AG04449 (cell line): ENCODE measurements at regions not wholly inside any gene's neighbourhood (a gene's known extent, or its start where the extent isn't known, plus 50 kb on each side); places are given as distances from the start of the nearest gene placed in this dataset.

Experiments used
- CTCF ChIA-PET: fragments of 350-600 bp; formaldehyde crosslinking; extraction: SDS; loops from one replicate; lab custom pipeline; 2021; ENCODE audit warnings: antibody characterized with exemption; lab: Yijun Ruan, JAX
- POLR2A ChIA-PET: fragments of 400-600, 350-600 bp; formaldehyde crosslinking; extraction: SDS; loops from one replicate; lab custom pipeline; 2020; ENCODE audit warnings: antibody characterized with exemption, inconsistent platforms; lab: Yijun Ruan, JAX
- DNase-seq: peaks from one replicate; pipeline ENCODE4 v3.0.0-alpha.2; 2010; ENCODE audit warnings: low read depth, low spot score
- H3K4me3 ChIP-seq: 2 replicates; pipeline ENCODE4 v1.5.1; 2011; ENCODE audit warnings: low read depth, mild to moderate bottlenecking, control low read depth, low read length
- CTCF ChIP-seq: IDR thresholded peaks from one replicate; pipeline ENCODE4 v1.5.1; 2011; ENCODE audit warnings: mild to moderate bottlenecking, moderate library complexity, low read length, control low read depth, inconsistent platforms; ENCODE audit not compliant: insufficient read depth; ENCODE audit errors: missing control alignments

DNA sequence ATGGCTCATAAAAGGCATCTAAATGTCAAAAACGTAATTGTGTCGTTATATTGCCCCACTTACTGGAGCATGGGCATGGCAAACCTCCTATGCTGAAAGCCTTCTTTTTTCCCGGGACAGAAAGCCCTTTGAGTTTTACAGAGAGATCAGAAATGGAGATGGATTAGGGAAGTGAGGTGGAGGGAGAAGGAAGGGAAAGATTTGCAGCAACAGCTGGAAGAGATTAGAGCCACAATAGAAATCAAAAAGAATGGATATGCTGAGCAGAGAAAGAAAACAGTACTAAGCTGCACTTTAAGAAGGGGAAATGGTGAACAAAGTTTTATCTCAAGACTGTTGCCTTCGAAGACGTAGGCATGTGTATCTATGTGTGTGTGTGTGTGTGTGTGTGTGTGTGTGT, 97.2 kb upstream of the PCGF5 start:
- POLR2A ChIA-PET, result no interaction called here

GRCh38 chr10:91124016-91124415, 96.4 kb upstream of the PCGF5 start:
- H3K4me3 ChIP-seq, result no peak overlapping the region
- no peak for TF ChIP-seq CTCF
- POLR2A ChIA-PET, result no interaction called here
- no peak for DNase-seq
- CTCF ChIA-PET, result interaction anchor here (1.6 kb wide), 1 partner anchor 32 kb away, joined by 3 read pairs; no protein-coding TSS in a partner anchor

More for the DNA sequence above, 97.2 kb upstream of the PCGF5 start:
- no peak for DNase-seq
- no peak overlapping the region for H3K4me3 ChIP-seq
- TF ChIP-seq CTCF, result no peak
- CTCF ChIA-PET, result interaction anchor here (1.6 kb wide), 1 partner anchor 32 kb away, joined by 3 read pairs; no protein-coding TSS in a partner anchor

DNA sequence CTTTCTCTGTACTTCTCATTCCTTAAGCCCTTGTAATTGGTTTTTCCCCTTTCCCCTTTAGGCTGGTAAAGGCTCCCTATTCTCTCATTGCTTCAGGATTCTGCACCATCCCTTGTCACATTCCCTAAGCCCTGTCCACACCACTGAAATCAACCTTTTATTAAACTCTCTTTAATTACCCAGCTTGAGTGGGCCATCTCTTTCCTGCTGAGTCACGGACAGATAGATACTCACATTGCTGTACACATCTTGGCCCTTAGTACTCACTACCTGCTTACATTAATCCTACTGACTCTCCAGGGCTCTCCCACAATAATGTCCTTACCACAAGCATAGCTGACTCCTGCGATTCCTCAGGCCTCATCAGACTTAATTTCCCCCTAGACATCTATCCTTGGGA, 94.0 kb upstream of the PCGF5 start:
- CTCF ChIA-PET, result no interaction called here
- no peak overlapping the region for H3K4me3 ChIP-seq
- DNase-seq, result no peak
- TF ChIP-seq CTCF, result no peak
- POLR2A ChIA-PET, result interaction anchor here (0.6 kb wide), 1 partner anchor 354 kb away, joined by 3 read pairs; no protein-coding TSS in a partner anchor

DNA sequence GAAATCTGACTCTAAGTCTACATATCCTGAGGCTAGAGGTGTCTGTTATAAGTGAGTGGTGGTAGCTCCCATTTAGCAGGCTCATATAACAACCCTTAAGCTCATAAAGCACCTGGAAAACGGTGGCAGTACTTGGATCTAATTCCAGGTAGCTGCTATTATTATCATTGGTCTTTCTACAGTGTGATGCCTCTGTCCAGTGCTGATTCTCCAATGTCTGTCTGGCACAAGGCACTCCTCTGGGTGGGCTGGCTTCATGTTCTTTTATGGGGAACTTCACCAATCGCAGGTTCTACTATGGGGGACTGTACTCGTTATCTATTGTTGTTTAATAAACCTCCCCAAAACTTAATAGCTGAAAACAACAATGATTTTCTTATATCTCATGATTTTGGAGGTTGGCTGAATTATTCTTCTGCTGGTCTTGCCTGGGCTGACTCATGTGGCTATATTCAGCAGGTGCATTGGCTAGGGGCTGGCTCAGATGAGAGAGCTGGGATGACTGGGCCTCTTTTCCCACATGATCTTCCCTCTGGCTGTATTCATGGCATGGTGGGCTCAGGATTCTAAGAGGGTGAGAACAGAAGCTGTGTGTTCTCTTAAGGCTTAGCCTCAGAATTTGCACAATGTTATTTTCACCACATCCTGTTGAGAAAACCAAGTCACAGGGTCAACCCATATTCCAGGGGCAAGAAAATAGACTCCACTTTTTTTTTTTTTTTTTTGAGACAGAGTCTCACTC, 93.0 kb upstream of the PCGF5 start:
- no peak overlapping the region for H3K4me3 ChIP-seq
- ChIA-PET CTCF (no interaction called here), POLR2A (no interaction called here)
- DNase-seq, result no peak
- no peak for TF ChIP-seq CTCF

- CTCF ChIA-PET, result no interaction called here
- POLR2A ChIA-PET, result no interaction called here
- no peak for DNase-seq
These were observed 85.3 kb upstream of the PCGF5 start for GRCh38 chr10:91135113-91135512.

More at GRCh38 chr10:91135113-91135512, 85.3 kb upstream of the PCGF5 start:
- TF ChIP-seq CTCF, result no peak
- no peak overlapping the region for H3K4me3 ChIP-seq
